IMR-90 (cell line): ENCODE measurements at regions not wholly inside any gene's neighbourhood (a gene's known extent, or its start where the extent isn't known, plus 50 kb on each side); places are given as distances from the start of the nearest gene placed in this dataset.

ENCODE experiments used
- ATAC-seq: fragments of 200-7000 bp; cut with Tn5 transposase; 2 replicates; pipeline ENCODE4 v1.9.1; 2020; ENCODE audit warnings: low read depth, mild to moderate bottlenecking, moderate library complexity
- BruUV-seq: library from RNA; stranded (reverse); fragments of 400-500 nt; replicated peaks from 2 replicates; lab custom pipeline; 2021; lab: Mats Ljungman, UMichigan
- CTCF ChIA-PET: fragments of 300-600 bp; formaldehyde crosslinking; extraction: SDS; loops from one replicate; lab custom pipeline; 2021; ENCODE audit warnings: antibody characterized with exemption; lab: Yijun Ruan, JAX
- POLR2A ChIA-PET: fragments of 300-600 bp; sonication (Branson Sonifier 250); formaldehyde crosslinking; loops from one replicate; lab custom pipeline; 2022; ENCODE audit warnings: antibody characterized with exemption; ENCODE audit not compliant: unreplicated experiment; lab: Charles Lee
- DNase-seq: peaks from one replicate; pipeline ENCODE4 v3.0.0; 2013
- H2AFZ ChIP-seq: replicated peaks from 2 replicates; pipeline ENCODE3; 2013; ENCODE audit warnings: low read length, mild to moderate bottlenecking; ENCODE audit not compliant: poor library complexity
- H2AK5ac ChIP-seq: 2 replicates; pipeline ENCODE4 v1.6.1; 2013; ENCODE audit warnings: low read depth, low read length, inconsistent platforms
- H2AK9ac ChIP-seq: replicated peaks from 2 replicates; pipeline ENCODE3; 2013; ENCODE audit warnings: mild to moderate bottlenecking, low read depth, low read length, moderate library complexity; ENCODE audit not compliant: poor library complexity
- H2BK120ac ChIP-seq: 2 replicates; pipeline ENCODE4 v1.6.1; 2013; ENCODE audit warnings: low read depth, low read length, inconsistent platforms
- H2BK15ac ChIP-seq: 3 replicates; pipeline ENCODE4 v1.6.1; 2013; ENCODE audit warnings: low read depth, low read length, inconsistent platforms
- H2BK20ac ChIP-seq: 2 replicates; pipeline ENCODE4 v1.6.1; 2013; ENCODE audit warnings: low read depth, mild to moderate bottlenecking, inconsistent platforms, low read length, moderate library complexity
- H2BK5ac ChIP-seq: 2 replicates; pipeline ENCODE4 v1.6.1; 2013; ENCODE audit warnings: mild to moderate bottlenecking, low read depth, low read length, inconsistent platforms; ENCODE audit not compliant: poor library complexity, severe bottlenecking
- H3K14ac ChIP-seq: replicated peaks from 2 replicates; pipeline ENCODE4 v1.6.1; 2013; ENCODE audit warnings: low read depth, low read length, inconsistent platforms
- H3K18ac ChIP-seq: 2 replicates; pipeline ENCODE4 v1.6.1; 2013; ENCODE audit warnings: low read depth, low read length, control low read depth
- H3K23ac ChIP-seq: 2 replicates; pipeline ENCODE4 v1.6.1; 2013; ENCODE audit warnings: low read depth, low read length, inconsistent platforms
- H3K27ac ChIP-seq: 2 replicates; pipeline ENCODE4 v1.5.1; 2013; ENCODE audit warnings: mild to moderate bottlenecking, control low read depth, low read length; ENCODE audit not compliant: insufficient read depth
- H3K27me3 ChIP-seq: 2 replicates; pipeline ENCODE4 v1.6.1; 2013; ENCODE audit warnings: low read length; ENCODE audit not compliant: control insufficient read depth, insufficient read depth
- H3K36me3 ChIP-seq: 2 replicates; pipeline ENCODE4 v1.6.1; 2013; ENCODE audit warnings: low read length, mixed read lengths; ENCODE audit not compliant: control insufficient read depth, insufficient read depth
- H3K4ac ChIP-seq: 2 replicates; pipeline ENCODE4 v1.6.1; 2013; ENCODE audit warnings: low read depth, low read length, inconsistent platforms
- H3K4me1 ChIP-seq: 2 replicates; pipeline ENCODE4 v1.6.1; 2013; ENCODE audit warnings: low read length, mixed read lengths; ENCODE audit not compliant: control insufficient read depth, insufficient read depth
- H3K4me2 ChIP-seq: 2 replicates; pipeline ENCODE4 v1.6.1; 2013; ENCODE audit warnings: low read depth, mild to moderate bottlenecking, control low read depth, low read length, moderate library complexity
- H3K4me3 ChIP-seq: 2 replicates; pipeline ENCODE4 v1.5.1; 2013; ENCODE audit warnings: low read depth, mild to moderate bottlenecking, control low read depth, low read length, moderate library complexity; ENCODE audit not compliant: insufficient read depth
- H3K56ac ChIP-seq: 2 replicates; pipeline ENCODE4 v1.6.1; 2013; ENCODE audit warnings: low read length, inconsistent platforms; ENCODE audit not compliant: insufficient read depth; ENCODE audit errors: extremely low read depth
- H3K79me1 ChIP-seq, 2 experiments: 2 replicates each; pipeline ENCODE4 v1.6.1; 2013; ENCODE audit warnings: low read length in 2 of 2, inconsistent platforms in 1 of 2, low read depth in 1 of 2
- H3K9ac ChIP-seq: 2 replicates; pipeline ENCODE4 v1.6.1; 2013; ENCODE audit warnings: low read depth, low read length, control low read depth
- H3K9me1 ChIP-seq: 2 replicates; pipeline ENCODE4 v1.6.1; 2013; ENCODE audit warnings: low read length, inconsistent platforms; ENCODE audit not compliant: insufficient read depth
- H3K9me3 ChIP-seq: 2 replicates; pipeline ENCODE4 v1.6.1; 2013; ENCODE audit warnings: low read length; ENCODE audit not compliant: control insufficient read depth, insufficient read depth
- H4K20me1 ChIP-seq: 2 replicates; pipeline ENCODE4 v1.6.1; 2013; ENCODE audit warnings: low read length, inconsistent platforms; ENCODE audit not compliant: insufficient read depth
- H4K5ac ChIP-seq: 2 replicates; pipeline ENCODE4 v1.6.1; 2013; ENCODE audit warnings: mild to moderate bottlenecking, low read depth, low read length, control low read depth
- H4K8ac ChIP-seq, 2 experiments: 2 replicates each; pipeline ENCODE4 v1.6.1; 2013; ENCODE audit warnings: low read depth in 2 of 2, low read length in 2 of 2, control low read depth in 1 of 2, inconsistent platforms in 1 of 2
- H4K91ac ChIP-seq: 2 replicates; pipeline ENCODE4 v1.6.1; 2013; ENCODE audit warnings: low read depth, low read length, inconsistent platforms; ENCODE audit not compliant: insufficient read depth
- BHLHE40 ChIP-seq: fragments of 150-350 bp; IDR thresholded peaks from 2 replicates; pipeline ENCODE4 v1.6.1; 2016; ENCODE audit warnings: mild to moderate bottlenecking, low read depth, low read length
- CEBPB ChIP-seq: IDR thresholded peaks from 2 replicates; pipeline ENCODE4 v1.6.1; 2012; ENCODE audit warnings: low read depth, low read length, improper control_type of control experiment
- CHD1 ChIP-seq: IDR thresholded peaks from 2 replicates; pipeline ENCODE4 v1.6.1; 2012; ENCODE audit warnings: low read depth, low read length, improper control_type of control experiment
- CTCF ChIP-seq: conservative IDR thresholded peaks from 2 replicates; pipeline ENCODE4 v1.5.1; 2012; ENCODE audit warnings: mild to moderate bottlenecking, low read depth, low read length, improper control_type of control experiment
- ELK1 ChIP-seq: fragments of 150-350 bp; IDR thresholded peaks from 2 replicates; pipeline ENCODE4 v1.6.1; 2016; ENCODE audit warnings: low read depth, mild to moderate bottlenecking, low read length, moderate library complexity, borderline replicate concordance
- FOS ChIP-seq: fragments of 150-350 bp; IDR thresholded peaks from 2 replicates; pipeline ENCODE4 v1.6.1; 2016; ENCODE audit warnings: low read depth, low read length
- MAFK ChIP-seq: IDR thresholded peaks from 2 replicates; pipeline ENCODE4 v1.6.1; 2012; ENCODE audit warnings: low read depth, low read length, improper control_type of control experiment
- MAZ ChIP-seq: IDR thresholded peaks from 2 replicates; pipeline ENCODE4 v1.6.1; 2012; ENCODE audit warnings: low read depth, mild to moderate bottlenecking, low read length, improper control_type of control experiment, moderate library complexity, borderline replicate concordance
- MXI1 ChIP-seq: IDR thresholded peaks from 2 replicates; pipeline ENCODE4 v1.6.1; 2012; ENCODE audit warnings: low read depth, mild to moderate bottlenecking, low read length, moderate library complexity, borderline replicate concordance
- NFE2L2 ChIP-seq: fragments of 150-350 bp; IDR thresholded peaks from 2 replicates; pipeline ENCODE4 v1.6.1; 2016; ENCODE audit warnings: low read depth, mild to moderate bottlenecking, low read length
- POLR2A ChIP-seq: IDR thresholded peaks from 2 replicates; pipeline ENCODE4 v1.6.1; 2012; ENCODE audit warnings: mild to moderate bottlenecking, low read depth, low read length
- RAD21 ChIP-seq: IDR thresholded peaks from 2 replicates; pipeline ENCODE4 v1.6.1; 2012; ENCODE audit warnings: low read length, improper control_type of control experiment
- RCOR1 ChIP-seq: IDR thresholded peaks from 2 replicates; pipeline ENCODE4 v1.6.1; 2012; ENCODE audit warnings: mild to moderate bottlenecking, low read length, improper control_type of control experiment; ENCODE audit not compliant: insufficient replicate concordance
- RFX5 ChIP-seq: IDR thresholded peaks from 2 replicates; pipeline ENCODE4 v1.8.0; 2012; ENCODE audit warnings: low read depth, mild to moderate bottlenecking, low read length, moderate library complexity
- SMC3 ChIP-seq: fragments of 150-350 bp; IDR thresholded peaks from 2 replicates; pipeline ENCODE4 v1.6.1; 2016; ENCODE audit warnings: low read depth, mild to moderate bottlenecking, antibody characterized with exemption, low read length, moderate library complexity
- USF2 ChIP-seq: fragments of 150-350 bp; IDR thresholded peaks from 2 replicates; pipeline ENCODE4 v1.6.1; 2017; ENCODE audit warnings: mild to moderate bottlenecking, antibody characterized with exemption, low read length, low read depth
- WGBS, 2 experiments: methylation state at CpG; one replicate each; pipeline versions ENCODE4 v1.1.5 to v1.1.7; 2013; ENCODE audit warnings: missing lambda C conversion rate in 2 of 2; ENCODE audit not compliant: insufficient read length in 1 of 2; ENCODE audit errors: extremely low coverage in 2 of 2; 5-methylcytosine and 5-hydroxymethylcytosine counted together
- dilution Hi-C: fragments of 300-500 bp; cut with HindIII; formaldehyde crosslinking; loops from one replicate; pipeline ENCODE4 v1.14.3; 2018; ENCODE audit warnings: low sequenced_read_pairs; ENCODE audit not compliant: unreplicated experiment
- in situ Hi-C: fragments of 300-500 bp; cut with MboI; formaldehyde crosslinking; loops from 3 replicates; pipeline ENCODE4 v1.14.3; 2019; ENCODE audit warnings: low sequenced_read_pairs, inconsistent platforms, mixed read lengths
- intact Hi-C: fragments of 100-400 bp; cut with micrococcal nuclease; formaldehyde crosslinking; loops from 2 replicates; pipeline ENCODE4 v1.10.0; 2022

- Histone ChIP-seq H2BK120ac (peak overlapping the region; percentile 96), H3K4me1 (peaks cover 33% of the 10 kb centered on the region), H3K79me1 (peaks cover 0 to 29% of the 10 kb centered on the region in 2 experiments; a peak in 2 of 4 replicates), H2BK5ac (peak overlapping the region; percentile 97), H3K9me3 (no peaks in the 10 kb centered on the region), H2BK20ac (peak overlapping the region; percentile 91), H3K4ac (peak overlapping the region; percentile 86), H2AFZ (no peak overlapping the region), H2AK9ac (peak overlapping the region; percentile 67), H4K8ac (peak overlapping the region; percentile 33 to 85), H3K9me1 (peaks cover 20% of the 10 kb centered on the region), H3K4me2 (no peak overlapping the region; the same call in 1 of the 2 replicates), H4K91ac (peak overlapping the region; percentile 94), H3K27ac (peak overlapping the region; percentile 79), H2AK5ac (peak overlapping the region; percentile 64), H3K36me3 (no peaks in the 10 kb centered on the region), H2BK15ac (peak overlapping the region; percentile 86), H3K14ac (peak overlapping the region; percentile 80), H3K4me3 (no peak overlapping the region), H3K23ac (peak overlapping the region; percentile 91), H3K27me3 (no peaks in the 10 kb centered on the region), H4K5ac (peak overlapping the region; percentile 86), H3K56ac (peak overlapping the region; percentile 38; the same call in 1 of the 2 replicates), H4K20me1 (no peaks in the 10 kb centered on the region), H3K18ac (peak overlapping the region; percentile 95), H3K9ac (0 out of 2 replicates have a peak overlapping the region, but pooled peaks have one; percentile 2)
- ATAC-seq (no peak), DNase-seq (no peak)
- ChIA-PET POLR2A (interaction anchor here (0.5 kb wide), 1 partner anchor 162 kb away, joined by 6 read pairs; no protein-coding TSS in a partner anchor), CTCF (interaction anchor here (1.0 kb wide), 2 partner anchors 30 to 50 kb away, joined by 3 read pairs; no protein-coding TSS in a partner anchor)
- TF ChIP-seq USF2 (no peak), ELK1 (no peak), MAZ (no peak), RFX5 (no peak), BHLHE40 (no peak), SMC3 (no peak), MAFK (no peak), RCOR1 (no peak), MXI1 (no peak), NFE2L2 (no peak), FOS (no peak), CEBPB (no peak), RAD21 (no peak), CHD1 (no peak), CTCF (no peak), POLR2A (no peak)
- BruUV-seq, result no TSS peak
- in situ Hi-C loops (loop anchor here (5.0 kb wide), 1 partner anchor 155 kb away; the partner anchor contains the start of gene CDC42EP3), intact Hi-C loops (no loop called here), dilution Hi-C loops (no loop called here)
- 83% methylated on average over 5 of the region's 7 CpGs; no CpG with 5 or more reads in 1 of the 2 experiments for WGBS, 2 experiments
Observed at GRCh38 chr2:37827455-37827854, 97.6 kb upstream of the RMDN2 start.
